ENCODE measurements at regions not wholly inside any gene's neighbourhood (a gene's known extent, or its start where the extent isn't known, plus 50 kb on each side); places are given as distances from the start of the nearest gene placed in this dataset.

- DNase-seq (ENCODE audit: low spot score): peak; percentile 47
These were observed 1077.9 kb upstream of the PIK3C3 start for GRCh38 chr18:40877096-40877495.

DNA sequence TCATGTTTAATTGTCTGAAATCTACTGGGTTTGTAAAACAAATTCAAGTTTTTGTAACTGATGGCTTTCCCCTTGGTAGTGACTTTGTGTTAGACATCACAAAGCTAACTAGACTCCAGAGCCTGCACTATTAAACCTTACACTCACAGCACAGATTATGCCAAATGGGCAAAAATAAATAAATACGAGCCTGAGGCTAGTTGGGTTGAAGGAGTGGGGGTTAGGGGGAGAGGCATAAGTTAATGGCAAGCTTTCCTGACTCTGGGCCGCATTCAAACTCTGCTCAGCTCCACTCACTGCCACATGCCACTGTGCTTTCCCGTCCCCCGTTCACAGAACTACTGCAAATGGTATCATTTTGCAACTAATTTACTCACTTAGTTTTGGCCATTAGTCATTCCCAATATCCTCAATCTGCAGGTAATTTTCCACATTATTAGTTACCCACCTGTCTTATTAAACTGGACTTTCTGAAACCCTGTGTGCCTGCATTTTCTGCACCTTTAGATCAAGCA is 1079.9 kb upstream of the PIK3C3 start:
- no peak for DNase-seq (ENCODE audit: low spot score)

GRCh38 chr18:40874233-40874632 is 1080.8 kb upstream of the PIK3C3 start:
- no peak for DNase-seq (ENCODE audit: low spot score)

- DNase-seq (ENCODE audit: low spot score): peak; percentile 57
These were observed 1086.8 kb upstream of the PIK3C3 start for GRCh38 chr18:40868110-40868858.

GRCh38 chr18:40867459-40867858 is 1087.6 kb upstream of the PIK3C3 start:
- DNase-seq (ENCODE audit: low spot score): peak; percentile 32

GRCh38 chr18:40866968-40867367 is 1088.1 kb upstream of the PIK3C3 start:
- DNase-seq (ENCODE audit: low spot score): no peak

DNA sequence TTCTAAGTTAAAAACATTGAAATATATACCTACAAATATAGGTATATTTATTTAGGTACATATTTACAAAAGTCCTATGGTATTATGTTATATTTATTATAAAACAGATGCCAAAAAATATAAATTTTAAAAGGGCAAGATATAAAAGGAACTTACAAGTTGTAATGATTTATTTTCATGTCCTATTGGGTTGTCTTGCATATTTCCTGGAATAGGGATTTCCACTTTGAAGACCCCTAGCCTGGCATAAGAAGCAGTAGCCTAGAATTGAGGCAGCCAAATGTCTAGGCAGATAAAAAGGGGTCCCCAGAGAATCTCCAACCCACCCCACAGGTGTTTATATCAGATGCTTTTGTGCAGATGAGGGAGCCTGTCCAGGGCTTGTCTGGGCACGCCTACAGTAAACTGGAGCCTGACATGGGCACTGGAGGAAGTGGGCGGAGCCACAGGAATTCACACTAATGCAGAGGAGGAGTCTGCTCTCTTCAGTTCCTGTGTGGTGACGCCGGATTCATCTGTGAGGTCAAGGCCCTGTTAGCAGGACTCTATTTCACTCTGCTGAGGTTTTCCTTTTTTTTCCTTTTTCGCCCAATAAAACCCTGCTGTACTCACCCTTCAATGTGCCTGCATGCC is 1088.9 kb upstream of the PIK3C3 start:
- no peak for DNase-seq (ENCODE audit: low spot score)

- no peak for DNase-seq (ENCODE audit: low spot score)
These were observed 1090.2 kb upstream of the PIK3C3 start for GRCh38 chr18:40864846-40865245.

GRCh38 chr18:40863801-40864200 is 1091.2 kb upstream of the PIK3C3 start:
- no peak for DNase-seq (ENCODE audit: low spot score)

GRCh38 chr18:40860189-40860588 is 1094.8 kb upstream of the PIK3C3 start:
- DNase-seq (ENCODE audit: low spot score): no peak

- DNase-seq (ENCODE audit: low spot score): no peak
These were observed 1099.4 kb upstream of the PIK3C3 start for GRCh38 chr18:40855661-40856060.

GRCh38 chr18:40852406-40852805 is 1102.6 kb upstream of the PIK3C3 start:
- DNase-seq (ENCODE audit: low spot score): no peak

DNA sequence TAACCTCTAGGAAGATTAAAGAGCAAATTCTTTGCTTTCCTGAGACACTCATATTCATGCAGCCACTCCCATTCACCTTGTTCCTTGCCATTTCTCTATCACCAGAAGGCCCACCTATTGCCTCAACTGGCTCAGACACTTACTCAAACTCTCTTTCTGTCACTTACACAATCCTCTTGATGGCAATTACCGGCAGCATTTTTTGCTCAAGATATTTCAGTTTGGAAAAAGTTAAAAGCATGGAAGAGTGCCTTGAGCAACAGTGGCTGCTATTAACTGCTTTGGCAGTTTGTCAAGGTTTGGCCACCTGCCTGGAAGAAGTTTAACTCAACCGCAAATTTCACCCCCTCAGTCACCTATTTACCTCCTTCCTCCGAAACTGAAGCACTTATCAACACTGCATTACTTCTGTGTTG is 1104.0 kb upstream of the PIK3C3 start:
- no peak for DNase-seq (ENCODE audit: low spot score)

DNA sequence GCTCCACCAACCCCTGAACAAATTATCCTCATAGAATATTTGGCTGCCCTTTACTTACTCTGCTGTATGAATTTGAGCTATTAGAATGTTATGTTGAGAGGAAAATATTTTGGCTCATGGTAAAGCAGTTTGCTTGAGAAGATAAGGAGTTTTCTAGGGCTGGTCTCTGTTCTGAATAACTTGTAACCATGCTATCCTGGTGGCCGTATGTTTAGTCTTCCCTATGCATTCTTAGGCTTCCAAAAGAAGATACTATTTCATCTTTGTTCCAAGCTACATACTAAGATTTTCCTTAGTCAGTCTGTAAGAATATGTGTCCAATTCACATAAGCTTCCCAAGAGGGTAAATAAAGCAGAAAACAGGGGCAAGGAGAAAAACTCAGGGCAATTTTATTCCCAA is 1105.1 kb upstream of the PIK3C3 start:
- DNase-seq (ENCODE audit: low spot score): no peak

- peak; percentile 40 for DNase-seq (ENCODE audit: low spot score)
These were observed 1113.6 kb upstream of the PIK3C3 start for GRCh38 chr18:40841467-40841866.

GRCh38 chr18:40841063-40841462 is 1114.0 kb upstream of the PIK3C3 start:
- no peak for DNase-seq (ENCODE audit: low spot score)

- no peak for DNase-seq (ENCODE audit: low spot score)
These were observed 1122.7 kb upstream of the PIK3C3 start for GRCh38 chr18:40832362-40832761.

DNA sequence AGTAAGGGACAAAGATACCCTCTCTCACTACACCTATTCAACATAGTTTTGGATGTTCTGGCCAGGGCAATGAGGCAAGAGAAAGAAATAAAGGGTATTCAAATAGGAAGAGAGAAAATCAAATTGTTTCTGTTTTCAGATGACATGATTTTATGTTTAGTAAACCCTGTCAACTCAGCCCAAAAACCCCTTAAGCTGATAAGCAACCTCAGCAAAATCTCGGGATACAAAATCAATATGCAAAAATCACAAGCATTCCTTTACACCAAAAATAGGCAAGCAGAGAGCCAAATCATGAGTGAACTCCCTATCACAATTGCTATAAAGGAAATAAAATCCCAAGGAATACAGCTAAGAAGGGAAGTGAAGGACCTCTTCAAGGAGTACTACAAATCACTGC is 1130.7 kb upstream of the PIK3C3 start:
- DNase-seq (ENCODE audit: low spot score): no peak

DNA sequence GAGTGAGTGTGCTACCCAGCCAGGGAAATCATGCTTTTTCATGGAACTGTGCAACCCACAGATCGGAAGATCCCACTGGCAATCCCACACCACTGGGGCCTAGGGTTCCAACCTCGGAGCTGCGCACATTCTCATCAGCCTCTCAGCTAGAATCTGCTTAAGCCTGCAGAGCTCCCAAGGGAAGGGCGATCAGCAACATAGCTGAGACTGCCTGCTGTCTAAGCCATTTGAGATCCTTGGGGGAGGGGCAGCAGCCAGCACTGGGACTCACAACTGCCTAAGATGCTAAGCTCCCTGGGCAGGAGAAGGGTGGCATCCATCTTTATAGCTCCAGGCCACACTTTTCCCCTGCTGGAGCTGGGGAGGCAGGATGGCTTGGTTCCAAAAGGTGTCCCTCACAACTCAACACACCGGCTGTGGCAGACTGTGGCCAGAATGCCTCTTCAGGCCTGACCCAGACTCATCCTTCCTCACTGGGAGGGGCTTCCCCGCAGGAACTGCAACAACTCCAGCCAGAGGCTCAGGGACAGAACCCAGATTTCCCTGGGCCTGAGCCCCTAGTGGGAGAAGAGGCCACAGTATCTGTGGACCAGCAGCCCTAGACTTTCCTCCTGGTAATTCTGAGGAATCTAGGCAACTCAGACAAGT is 1133.3 kb upstream of the PIK3C3 start:
- no peak for DNase-seq (ENCODE audit: low spot score)

GRCh38 chr18:40812981-40813515 is 1142.0 kb upstream of the PIK3C3 start:
- no peak for DNase-seq (ENCODE audit: low spot score)

- no peak for DNase-seq (ENCODE audit: low spot score)
These were observed 1144.7 kb upstream of the PIK3C3 start for GRCh38 chr18:40810372-40810771.

DNA sequence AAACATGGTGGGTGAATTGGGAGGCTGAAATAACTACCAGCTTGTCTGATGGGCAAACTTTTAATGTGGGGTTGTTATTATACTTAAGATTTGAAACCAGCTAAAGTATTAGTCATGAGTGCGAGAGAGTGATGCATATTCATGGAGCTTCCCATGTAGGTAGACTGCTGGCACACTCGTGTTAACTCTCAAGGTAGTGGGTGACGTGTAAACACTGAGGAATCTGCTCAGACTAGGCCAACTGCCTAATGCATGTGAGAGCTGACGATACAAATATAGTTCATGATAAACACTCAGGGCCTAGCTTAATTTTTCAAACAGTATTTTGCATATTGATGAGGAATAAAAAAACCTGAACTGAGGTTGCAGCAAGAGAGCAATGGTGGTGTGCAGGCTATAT is 1165.7 kb upstream of the PIK3C3 start:
- no peak for DNase-seq (ENCODE audit: low spot score)

All from AG08395 (cell line).